ENCODE measurements at regions not wholly inside any gene's neighbourhood (a gene's known extent, or its start where the extent isn't known, plus 50 kb on each side); places are given as distances from the start of the nearest gene placed in this dataset.

DNA sequence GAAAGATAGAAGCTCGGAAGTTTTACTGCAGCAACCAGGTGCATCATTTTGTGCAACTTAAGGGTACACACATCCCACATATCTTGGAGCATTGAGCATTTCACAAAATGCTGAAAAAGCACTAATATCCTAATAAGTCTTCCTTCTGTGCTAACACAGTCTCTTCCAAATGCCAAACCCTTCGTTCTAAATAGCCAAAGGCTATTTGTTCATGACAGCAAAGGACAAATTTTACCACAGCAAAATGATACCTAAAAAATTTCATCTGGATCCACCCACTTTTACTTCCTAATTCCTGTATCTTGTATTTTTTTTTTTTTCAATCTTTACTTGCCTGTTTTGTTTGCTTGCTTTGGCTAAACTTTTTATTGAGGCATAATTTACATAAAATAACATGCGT, 435.0 kb downstream of the RND3 start:
- H3K4me3 ChIP-seq (ENCODE audit: control insufficient read depth, low read depth, low read length) = no peak overlapping the region
- DNase-seq (ENCODE audit: low read depth) = no peak
- TF ChIP-seq CTCF (conservative IDR thresholded peaks at IDR 0.05; ENCODE audit: control insufficient read depth, insufficient read depth, low read depth, low read length) = no peak

DNA sequence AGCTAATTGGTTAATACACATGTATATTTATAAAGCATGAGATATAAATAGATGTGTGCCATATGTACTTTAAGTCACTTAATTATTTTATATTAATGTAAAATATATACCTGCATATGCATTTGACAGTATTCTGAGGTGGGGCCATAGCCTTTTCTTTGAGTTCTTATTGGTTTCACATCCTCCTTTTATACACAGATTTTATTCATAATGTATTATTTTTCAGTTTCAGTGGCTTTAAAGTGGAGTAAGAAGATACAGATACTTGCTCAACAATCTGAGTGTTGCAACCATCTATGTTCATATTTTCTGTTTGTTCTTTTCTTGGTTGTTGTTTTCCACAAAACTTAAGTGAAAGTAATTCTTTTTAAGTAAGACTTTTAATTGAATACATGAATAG, 436.5 kb downstream of the RND3 start:
- TF ChIP-seq CTCF (conservative IDR thresholded peaks at IDR 0.05; ENCODE audit: control insufficient read depth, insufficient read depth, low read depth, low read length) = no peak
- DNase-seq (ENCODE audit: low read depth) = no peak
- H3K4me3 ChIP-seq (ENCODE audit: control insufficient read depth, low read depth, low read length) = no peak overlapping the region

DNA sequence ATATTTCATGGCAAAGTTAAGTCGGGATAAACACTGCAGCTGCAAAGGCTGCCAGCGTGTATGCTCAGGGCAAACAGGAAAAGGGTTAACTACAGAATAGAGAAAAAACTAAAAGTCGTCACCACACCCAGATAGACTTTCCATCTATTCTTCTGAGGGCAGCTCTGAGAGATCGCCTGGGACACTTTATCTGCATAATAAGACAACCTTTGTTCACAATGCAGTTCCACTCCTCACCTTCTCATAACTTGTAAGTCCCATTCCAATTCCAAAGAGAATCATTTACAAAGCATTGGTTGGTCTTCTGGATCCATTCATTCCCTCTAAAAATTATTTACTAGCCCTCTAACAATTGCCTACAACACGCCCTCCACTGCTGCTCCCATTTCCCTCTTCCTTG, 437.4 kb downstream of the RND3 start:
- H3K4me3 ChIP-seq (ENCODE audit: control insufficient read depth, low read depth, low read length) = no peak overlapping the region
- no peak for DNase-seq (ENCODE audit: low read depth)
- no peak for TF ChIP-seq CTCF (conservative IDR thresholded peaks at IDR 0.05; ENCODE audit: control insufficient read depth, insufficient read depth, low read depth, low read length)

- H3K4me3 ChIP-seq (ENCODE audit: control insufficient read depth, low read depth, low read length) = no peak overlapping the region
- DNase-seq (ENCODE audit: low read depth) = peak; percentile 16
- TF ChIP-seq CTCF (conservative IDR thresholded peaks at IDR 0.05; ENCODE audit: control insufficient read depth, insufficient read depth, low read depth, low read length) = no peak
Measured at GRCh38 chr2:150047620-150048222, 439.7 kb downstream of the RND3 start.

DNA sequence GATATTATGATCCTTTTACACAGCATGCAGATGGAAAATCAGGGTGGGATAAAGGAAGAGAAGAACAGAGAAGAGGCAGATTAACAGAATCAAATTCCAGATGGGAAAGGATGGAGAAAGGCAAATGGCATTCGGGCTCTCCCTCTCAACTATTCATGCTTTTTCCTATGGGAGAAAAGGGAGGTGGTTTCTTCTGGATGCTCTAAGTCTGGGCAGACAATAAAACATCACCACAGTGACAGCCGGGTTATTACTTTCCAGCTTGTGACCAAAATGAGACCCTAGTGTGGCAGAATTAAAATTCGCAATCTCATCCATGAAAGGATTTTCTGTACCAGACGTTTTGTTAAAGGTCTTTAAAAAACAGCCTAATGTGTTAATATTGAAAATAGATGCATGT, 440.7 kb downstream of the RND3 start:
- no peak for DNase-seq (ENCODE audit: low read depth)
- TF ChIP-seq CTCF (conservative IDR thresholded peaks at IDR 0.05; ENCODE audit: control insufficient read depth, insufficient read depth, low read depth, low read length) = no peak
- H3K4me3 ChIP-seq (ENCODE audit: control insufficient read depth, low read depth, low read length) = no peak overlapping the region

GRCh38 chr2:150046211-150046610, 441.3 kb downstream of the RND3 start:
- no peak for TF ChIP-seq CTCF (conservative IDR thresholded peaks at IDR 0.05; ENCODE audit: control insufficient read depth, insufficient read depth, low read depth, low read length)
- no peak for DNase-seq (ENCODE audit: low read depth)
- no peak overlapping the region for H3K4me3 ChIP-seq (ENCODE audit: control insufficient read depth, low read depth, low read length)

DNA sequence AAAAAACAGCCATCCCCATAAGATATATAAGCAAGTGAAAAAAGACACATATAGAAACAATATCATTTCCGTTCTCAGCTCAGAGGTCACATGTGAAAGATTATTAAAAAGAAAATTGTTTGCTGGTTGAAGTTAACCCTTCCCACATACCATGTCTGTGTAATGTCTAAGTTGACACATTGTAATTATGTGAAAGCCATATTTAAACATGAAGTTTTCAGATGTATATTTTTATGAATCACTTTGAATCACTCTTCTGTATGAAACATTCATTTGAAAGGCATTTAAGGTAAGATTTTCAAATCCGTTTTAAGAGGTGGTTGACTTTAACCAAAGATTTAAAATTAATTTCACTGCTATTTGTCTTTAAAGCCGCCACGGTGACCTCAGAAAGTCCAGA, 441.9 kb downstream of the RND3 start:
- no peak for TF ChIP-seq CTCF (conservative IDR thresholded peaks at IDR 0.05; ENCODE audit: control insufficient read depth, insufficient read depth, low read depth, low read length)
- no peak overlapping the region for H3K4me3 ChIP-seq (ENCODE audit: control insufficient read depth, low read depth, low read length)
- DNase-seq (ENCODE audit: low read depth) = no peak
